ENCODE measurements at regions not wholly inside any gene's neighbourhood (a gene's known extent, or its start where the extent isn't known, plus 50 kb on each side); places are given as distances from the start of the nearest gene placed in this dataset.

DNA sequence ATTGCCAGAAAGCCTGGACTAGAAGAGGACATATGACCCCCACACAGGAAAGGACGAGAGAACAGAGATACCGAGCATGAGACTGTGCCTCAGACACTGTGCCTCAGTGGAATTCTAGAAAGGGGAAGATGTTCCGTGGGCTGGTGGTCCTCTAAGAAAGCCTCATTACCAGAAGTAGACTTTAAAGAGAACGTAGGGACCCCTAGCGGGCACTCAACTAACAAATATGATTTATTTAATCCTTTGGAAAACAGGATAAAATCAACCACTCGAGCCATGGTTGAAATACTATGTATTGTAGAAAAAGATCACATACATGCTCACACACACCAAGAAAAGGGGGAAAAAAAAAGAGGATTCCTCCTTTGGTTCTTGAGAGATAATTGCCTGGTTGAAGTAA, 701.2 kb upstream of the SORCS1 start:
- TF ChIP-seq EZH2 (IDR thresholded peaks at IDR 0.05; ENCODE audit: low read depth) (no peak), CTCF (conservative IDR thresholded peaks at IDR 0.05) (no peak; the same call in 1 of the 2 replicates)

Measured in PC-9 (cell line).